HepG2 (cell line): ENCODE measurements at regions not wholly inside any gene's neighbourhood (a gene's known extent, or its start where the extent isn't known, plus 50 kb on each side); places are given as distances from the start of the nearest gene placed in this dataset.

Experiments
- ATAC-seq: fragments of 200-7000 bp; cut with Tn5 transposase; 3 replicates; pipeline ENCODE4 v1.9.1; 2020; ENCODE audit warnings: mild to moderate bottlenecking, moderate library complexity
- BruUV-seq: library from RNA; stranded (reverse); fragments of 400-500 nt; replicated peaks from 2 replicates; lab custom pipeline; 2021; lab: Mats Ljungman, UMichigan
- CTCF ChIA-PET: fragments of 300-600 bp; formaldehyde crosslinking; extraction: SDS; loops from one replicate; lab custom pipeline; 2021; ENCODE audit warnings: low total read pairs, inconsistent platforms, low intra/inter-chr PET ratio; lab: Yijun Ruan, JAX
- POLR2A ChIA-PET: fragments of 350-600 bp; sonication (Branson Sonifier 250); formaldehyde crosslinking; loops from one replicate; lab custom pipeline; 2020; ENCODE audit warnings: antibody characterized with exemption, inconsistent platforms; lab: Yijun Ruan, JAX
- DNase-seq: peaks from one replicate; pipeline ENCODE4 v3.0.0-alpha.2; 2015; ENCODE audit warnings: low spot score
- FAIRE-seq: peaks from 3 replicates; lab custom pipeline; 2011; peaks lifted over from hg19 to GRCh38; lab: Jason Lieb, UNC
- H2AFZ ChIP-seq: one replicate; pipeline ENCODE4 v1.6.1; 2011; ENCODE audit warnings: low read length, inconsistent platforms
- H3K27ac ChIP-seq: fragments of 300-600 bp; 3 replicates; pipeline ENCODE4 v1.8.0; 2011; ENCODE audit warnings: mixed run types, mild to moderate bottlenecking, mixed read lengths, low read length, inconsistent platforms; ENCODE audit not compliant: insufficient read depth; ENCODE audit errors: extremely low read length
- H3K27me3 ChIP-seq, 2 experiments: fragments of 200-600 bp in 1 of 2; 2 replicates in 1 of 2; 3 replicates in 1 of 2; pipeline versions ENCODE4 v1.6.0 to v1.8.0; 2011; ENCODE audit warnings: low read length in 2 of 2, mild to moderate bottlenecking in 2 of 2, moderate library complexity in 2 of 2, inconsistent platforms in 1 of 2; ENCODE audit not compliant: insufficient read depth in 2 of 2, control insufficient read depth in 1 of 2
- H3K36me3 ChIP-seq, 2 experiments: fragments of 200-600 bp in 1 of 2; replicated peaks in 1 of 2; 2 replicates in 1 of 2; 3 replicates in 1 of 2; pipeline versions ENCODE4 v1.5.1 to v1.8.0; 2011; ENCODE audit warnings: low read length in 2 of 2, inconsistent platforms in 1 of 2; ENCODE audit not compliant: insufficient read depth in 2 of 2, control insufficient read depth in 1 of 2
- H3K4me1 ChIP-seq: 2 replicates; pipeline ENCODE4 v1.5.1; 2012; ENCODE audit warnings: low read length, inconsistent platforms; ENCODE audit not compliant: insufficient read depth
- H3K4me2 ChIP-seq: 2 replicates; pipeline ENCODE4 v1.6.0; 2011; ENCODE audit warnings: low read depth, low read length, inconsistent platforms
- H3K4me3 ChIP-seq, 3 experiments: fragments of 200-600 bp in 1 of 3; sonication (generic), shearing (Covaris generic) in 1 of 3; replicated peaks in 1 of 3; 2 replicates each; pipeline ENCODE4 v1.5.1; 2011 to 2016; ENCODE audit warnings: low read length in 3 of 3, inconsistent platforms in 2 of 3, low read depth in 2 of 3, mild to moderate bottlenecking in 2 of 3, control low read depth in 1 of 3, mixed read lengths in 1 of 3; ENCODE audit not compliant: insufficient read depth in 1 of 3
- H3K79me2 ChIP-seq: one replicate; pipeline ENCODE4 v1.6.1; 2011; ENCODE audit warnings: low read length, inconsistent platforms; ENCODE audit not compliant: insufficient read depth
- H3K9ac ChIP-seq: 2 replicates; pipeline ENCODE4 v1.6.0; 2011; ENCODE audit warnings: mild to moderate bottlenecking, low read depth, low read length, inconsistent platforms; ENCODE audit not compliant: insufficient read depth
- H3K9me3 ChIP-seq: 2 replicates; pipeline ENCODE4 v1.5.1; 2012; ENCODE audit warnings: mild to moderate bottlenecking, low read length
- H4K20me1 ChIP-seq: 2 replicates; pipeline ENCODE4 v1.6.0; 2011; ENCODE audit warnings: inconsistent platforms, mild to moderate bottlenecking, low read length, moderate library complexity; ENCODE audit not compliant: insufficient read depth
- ATF5 ChIP-seq: sonication (generic); formaldehyde crosslinking; IDR thresholded peaks from 2 replicates; pipeline ENCODE4 v1.4.0; 2020; ENCODE audit warnings: mild to moderate bottlenecking, low read depth, missing genetic modification reagents
- FOXO1 ChIP-seq: sonication (generic); formaldehyde crosslinking; IDR thresholded peaks from 2 replicates; pipeline ENCODE4 v1.4.0; 2020; ENCODE audit warnings: missing genetic modification reagents
- HOXA5 ChIP-seq: sonication (generic); formaldehyde crosslinking; IDR thresholded peaks from 2 replicates; pipeline ENCODE4 v1.4.0; 2020; ENCODE audit warnings: missing genetic modification reagents
- MBNL3 ChIP-seq: fragments of 250-450 bp; sonication (Bioruptor Pico); conservative IDR thresholded peaks from 2 replicates; pipeline ENCODE4 v1.8.0; 2022; ENCODE audit warnings: mild to moderate bottlenecking, inconsistent platforms
- MLLT10 ChIP-seq: sonication (generic); formaldehyde crosslinking; IDR thresholded peaks from 2 replicates; pipeline ENCODE4 v1.4.0; 2020; ENCODE audit warnings: missing genetic modification reagents
- MTA3 ChIP-seq: sonication (generic); formaldehyde crosslinking; IDR thresholded peaks from 2 replicates; pipeline ENCODE4 v1.4.0; 2020; ENCODE audit warnings: missing genetic modification reagents
- SMARCC2 ChIP-seq: fragments of 450-650 bp; IDR thresholded peaks from 2 replicates; pipeline ENCODE4 v1.6.1; 2017; ENCODE audit warnings: antibody characterized with exemption, mild to moderate bottlenecking
- ZNF343 ChIP-seq: sonication (generic); formaldehyde crosslinking; IDR thresholded peaks from 2 replicates; pipeline ENCODE4 v1.4.0; 2020; ENCODE audit warnings: mild to moderate bottlenecking, missing genetic modification reagents
- ZNF569 ChIP-seq: sonication (generic); formaldehyde crosslinking; IDR thresholded peaks from 2 replicates; pipeline ENCODE4 v1.5.0; 2020; ENCODE audit warnings: mild to moderate bottlenecking, missing genetic modification reagents, moderate library complexity, borderline replicate concordance
- ZSCAN5A ChIP-seq: sonication (generic); formaldehyde crosslinking; IDR thresholded peaks from 2 replicates; pipeline ENCODE4 v1.8.0; 2022; ENCODE audit warnings: mild to moderate bottlenecking, missing genetic modification reagents, borderline replicate concordance
- WGBS: methylation state at CpG from one replicate; pipeline ENCODE4 v1.1.6; 2017; ENCODE audit warnings: low lambda C conversion rate; 5-methylcytosine and 5-hydroxymethylcytosine counted together
- in situ Hi-C: cut with HindIII; loops from 2 replicates; pipeline ENCODE4 v1.10.0; 2017; ENCODE audit warnings: low pct_unique_long_range_greater_than_20kb; ENCODE audit not compliant: extremely low pct_ligation_motif_present
- intact Hi-C: fragments of 100-400 bp; cut with micrococcal nuclease; formaldehyde crosslinking; loops from one replicate; pipeline ENCODE4 v1.10.0; 2022; ENCODE audit not compliant: unreplicated experiment
- TF ChIP-seq, protein P1 (sequence below): sonication (generic); formaldehyde crosslinking; IDR thresholded peaks from 2 replicates; pipeline ENCODE4 v1.4.0; 2020; ENCODE audit warnings: missing genetic modification reagents

- CTCF ChIA-PET: no interaction called here
- H3K79me2 ChIP-seq: no peaks in the 10 kb centered on the region
- 0% methylated on average over 4 of the region's 4 CpGs for WGBS
- H3K36me3 ChIP-seq: no peaks in the 10 kb centered on the region
- no peak for FAIRE-seq
- intact Hi-C loops: no loop called here
- H3K27ac ChIP-seq: no peak overlapping the region
- no peaks in the 10 kb centered on the region for H3K27me3 ChIP-seq
- H4K20me1 ChIP-seq: no peaks in the 10 kb centered on the region
- ATAC-seq: no peak
- H3K4me2 ChIP-seq: no peak overlapping the region
- H3K4me1 ChIP-seq: no peaks in the 10 kb centered on the region
- no peak for TF ChIP-seq MTA3 (CRISPR knock-in tag)
- no peak for TF ChIP-seq HOXA5 (CRISPR knock-in tag)
- TF ChIP-seq ATF5 (CRISPR knock-in tag): no peak
- TF ChIP-seq MBNL3: no peak
- TF ChIP-seq FOXO1: no peak
- TF ChIP-seq MLLT10 (CRISPR knock-in tag): no peak
- no peak for TF ChIP-seq ZNF343 (CRISPR knock-in tag)
- no peak for TF ChIP-seq SMARCC2
- TF ChIP-seq, protein P1, sequence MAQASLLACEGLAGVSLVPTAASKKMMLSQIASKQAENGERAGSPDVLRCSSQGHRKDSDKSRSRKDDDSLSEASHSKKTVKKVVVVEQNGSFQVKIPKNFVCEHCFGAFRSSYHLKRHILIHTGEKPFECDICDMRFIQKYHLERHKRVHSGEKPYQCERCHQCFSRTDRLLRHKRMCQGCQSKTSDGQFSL (CRISPR knock-in tag): no peak
- no peak for TF ChIP-seq ZSCAN5A (CRISPR knock-in tag)
- no peak for TF ChIP-seq ZNF569 (CRISPR knock-in tag)
- TF ChIP-seq, all 625 proteins: peak for 0
- H3K9me3 ChIP-seq: no peaks in the 10 kb centered on the region
- BruUV-seq: no TSS peak
- H2AFZ ChIP-seq: no peak overlapping the region
- H3K9ac ChIP-seq: no peak overlapping the region
- DNase-seq: no peak
- POLR2A ChIA-PET: no interaction called here
- in situ Hi-C loops: no loop called here
- H3K4me3 ChIP-seq: no peak overlapping the region
Measured at GRCh38 chr1:222195857-222196256, 352.0 kb downstream of the HHIPL2 start.
